ENCODE measurements at regions not wholly inside any gene's neighbourhood (a gene's known extent, or its start where the extent isn't known, plus 50 kb on each side); places are given as distances from the start of the nearest gene placed in this dataset.

GRCh38 chr3:17915341-17915740, 172.9 kb upstream of the TBC1D5 start:
- H3K4me3 ChIP-seq (ENCODE audit: low read depth, low read length): no peak overlapping the region
- TF ChIP-seq MYC (IDR thresholded peaks at IDR 0.05; ENCODE audit: low read depth, low read length): no peak
- DNase-seq (ENCODE audit: low read depth): no peak

- no peak overlapping the region for H3K4me3 ChIP-seq (ENCODE audit: low read depth, low read length)
- TF ChIP-seq CTCF (IDR thresholded peaks at IDR 0.05; ENCODE audit: low read depth, low read length): no peak
- no peak for TF ChIP-seq MAX (IDR thresholded peaks at IDR 0.05; ENCODE audit: low read depth, low read length)
- no peak for TF ChIP-seq MYC (IDR thresholded peaks at IDR 0.05; ENCODE audit: low read depth, low read length)
- TF ChIP-seq POLR2A (IDR thresholded peaks at IDR 0.05; ENCODE audit: extremely low read depth, insufficient read length): no peak
- DNase-seq (ENCODE audit: low read depth): no peak
Observed at GRCh38 chr3:17913359-17913758, 170.9 kb upstream of the TBC1D5 start.

GRCh38 chr3:17911986-17912760, 169.7 kb upstream of the TBC1D5 start:
- no peak for DNase-seq (ENCODE audit: low read depth)
- H3K4me3 ChIP-seq (ENCODE audit: low read depth, low read length): no peak overlapping the region
- no peak for TF ChIP-seq CTCF (IDR thresholded peaks at IDR 0.05; ENCODE audit: low read depth, low read length)
- no peak for TF ChIP-seq POLR2A (IDR thresholded peaks at IDR 0.05; ENCODE audit: extremely low read depth, insufficient read length)
- TF ChIP-seq MAX (IDR thresholded peaks at IDR 0.05; ENCODE audit: low read depth, low read length): no peak
- no peak for TF ChIP-seq MYC (IDR thresholded peaks at IDR 0.05; ENCODE audit: low read depth, low read length)

GRCh38 chr3:17910922-17911321, 168.5 kb upstream of the TBC1D5 start:
- no peak overlapping the region for H3K4me3 ChIP-seq (ENCODE audit: low read depth, low read length)
- TF ChIP-seq POLR2A (IDR thresholded peaks at IDR 0.05; ENCODE audit: extremely low read depth, insufficient read length) (no peak), MYC (IDR thresholded peaks at IDR 0.05; ENCODE audit: low read depth, low read length) (no peak), CTCF (IDR thresholded peaks at IDR 0.05; ENCODE audit: low read depth, low read length) (no peak), MAX (IDR thresholded peaks at IDR 0.05; ENCODE audit: low read depth, low read length) (no peak)
- DNase-seq (ENCODE audit: low read depth): no peak

GRCh38 chr3:17909714-17910113, 167.3 kb upstream of the TBC1D5 start:
- no peak for DNase-seq (ENCODE audit: low read depth)
- no peak for TF ChIP-seq MYC (IDR thresholded peaks at IDR 0.05; ENCODE audit: low read depth, low read length)
- TF ChIP-seq POLR2A (IDR thresholded peaks at IDR 0.05; ENCODE audit: extremely low read depth, insufficient read length): no peak
- H3K4me3 ChIP-seq (ENCODE audit: low read depth, low read length): no peak overlapping the region

- DNase-seq (ENCODE audit: low read depth): no peak
- H3K4me3 ChIP-seq (ENCODE audit: low read depth, low read length): no peak overlapping the region
- TF ChIP-seq POLR2A (IDR thresholded peaks at IDR 0.05; ENCODE audit: extremely low read depth, insufficient read length): no peak
- no peak for TF ChIP-seq CTCF (IDR thresholded peaks at IDR 0.05; ENCODE audit: low read depth, low read length)
- no peak for TF ChIP-seq MAX (IDR thresholded peaks at IDR 0.05; ENCODE audit: low read depth, low read length)
- TF ChIP-seq MYC (IDR thresholded peaks at IDR 0.05; ENCODE audit: low read depth, low read length): no peak
Observed at GRCh38 chr3:17908399-17909191, 166.2 kb upstream of the TBC1D5 start.

Measured in NB4 (cell line).